Endodermal cell (in vitro differentiated cells): ENCODE measurements at regions not wholly inside any gene's neighbourhood (a gene's known extent, or its start where the extent isn't known, plus 50 kb on each side); places are given as distances from the start of the nearest gene placed in this dataset.

ENCODE experiments used
- DNase-seq: peaks from one replicate; pipeline ENCODE4 v3.0.0-alpha.2; 2017
- H3K27ac ChIP-seq: 2 replicates; pipeline ENCODE4 v1.5.1; 2013; ENCODE audit warnings: mild to moderate bottlenecking, low read depth, low read length, moderate library complexity
- H3K27me3 ChIP-seq: 2 replicates; pipeline ENCODE4 v1.6.1; 2013; ENCODE audit warnings: mild to moderate bottlenecking, low read length, moderate library complexity; ENCODE audit not compliant: insufficient read depth, control insufficient read depth, poor library complexity, severe bottlenecking
- H3K36me3 ChIP-seq: 2 replicates; pipeline ENCODE4 v1.7.0; 2013; ENCODE audit warnings: mild to moderate bottlenecking, low read length, moderate library complexity; ENCODE audit not compliant: control insufficient read depth, insufficient read depth
- H3K4me1 ChIP-seq: one replicate; pipeline ENCODE4 v1.7.0; 2013; ENCODE audit warnings: low read length; ENCODE audit not compliant: control insufficient read depth, insufficient read depth
- H3K4me3 ChIP-seq: 2 replicates; pipeline ENCODE4 v1.5.1; 2013; ENCODE audit warnings: mild to moderate bottlenecking, low read length, moderate library complexity
- H3K9ac ChIP-seq: 2 replicates; pipeline ENCODE4 v1.6.1; 2013; ENCODE audit warnings: mild to moderate bottlenecking, low read length, moderate library complexity; ENCODE audit not compliant: poor library complexity, severe bottlenecking; ENCODE audit errors: extremely low read depth
- H3K9me3 ChIP-seq: 2 replicates; pipeline ENCODE4 v1.6.1; 2013; ENCODE audit warnings: mild to moderate bottlenecking, low read length, moderate library complexity; ENCODE audit not compliant: control insufficient read depth
- H3K27ac Mint-ChIP-seq: 2 replicates; pipeline ENCODE4 v1.8.0; 2020; ENCODE audit warnings: mixed read lengths
- H3K27me3 Mint-ChIP-seq: 2 replicates; pipeline ENCODE4 v1.8.0; 2021; ENCODE audit warnings: mild to moderate bottlenecking, mixed read lengths; ENCODE audit not compliant: insufficient read depth
- H3K36me3 Mint-ChIP-seq: 2 replicates; pipeline ENCODE4 v1.8.0; 2020; ENCODE audit warnings: low read depth, mixed read lengths
- H3K4me1 Mint-ChIP-seq: 2 replicates; pipeline ENCODE4 v1.8.0; 2020; ENCODE audit warnings: mixed read lengths
- H3K4me3 Mint-ChIP-seq: 2 replicates; pipeline ENCODE4 v1.8.0; 2020; ENCODE audit warnings: mild to moderate bottlenecking, moderate library complexity, mixed read lengths
- H3K9me3 Mint-ChIP-seq: 2 replicates; pipeline ENCODE4 v1.8.0; 2020; ENCODE audit warnings: mild to moderate bottlenecking, mixed read lengths
- WGBS, 2 experiments: methylation state at CpG; one replicate each; pipeline versions ENCODE4 v1.1.5 to v1.1.7; 2013; ENCODE audit warnings: missing lambda C conversion rate in 2 of 2, mixed read lengths in 1 of 2; ENCODE audit not compliant: insufficient coverage in 1 of 2, insufficient read length in 1 of 2; 5-methylcytosine and 5-hydroxymethylcytosine counted together
- TF ChIP-seq, protein P1 (sequence below): fragments of 200-600 bp; sonication (generic); conservative IDR thresholded peaks from 2 replicates; pipeline ENCODE4 v1.5.0; 2021; ENCODE audit warnings: antibody characterized with exemption, mild to moderate bottlenecking

- H3K27ac Mint-ChIP-seq = no peak overlapping the region
- Histone ChIP-seq H3K27me3 (no peaks in the 10 kb centered on the region), H3K36me3 (no peaks in the 10 kb centered on the region), H3K27ac (no peak overlapping the region), H3K4me3 (no peak overlapping the region), H3K9me3 (no peaks in the 10 kb centered on the region), H3K4me1 (no peaks in the 10 kb centered on the region), H3K9ac (no peak overlapping the region)
- no peaks in the 10 kb centered on the region for H3K27me3 Mint-ChIP-seq
- 94 to 100% methylated on average over 1 to 5 of the region's 6 CpGs for WGBS, 2 experiments
- no peaks in the 10 kb centered on the region for H3K4me1 Mint-ChIP-seq
- no peaks in the 10 kb centered on the region for H3K36me3 Mint-ChIP-seq
- peaks cover 8% of the 10 kb centered on the region for H3K9me3 Mint-ChIP-seq
- peak; percentile 5 for DNase-seq
- H3K4me3 Mint-ChIP-seq = no peak overlapping the region
- TF ChIP-seq, protein P1, sequence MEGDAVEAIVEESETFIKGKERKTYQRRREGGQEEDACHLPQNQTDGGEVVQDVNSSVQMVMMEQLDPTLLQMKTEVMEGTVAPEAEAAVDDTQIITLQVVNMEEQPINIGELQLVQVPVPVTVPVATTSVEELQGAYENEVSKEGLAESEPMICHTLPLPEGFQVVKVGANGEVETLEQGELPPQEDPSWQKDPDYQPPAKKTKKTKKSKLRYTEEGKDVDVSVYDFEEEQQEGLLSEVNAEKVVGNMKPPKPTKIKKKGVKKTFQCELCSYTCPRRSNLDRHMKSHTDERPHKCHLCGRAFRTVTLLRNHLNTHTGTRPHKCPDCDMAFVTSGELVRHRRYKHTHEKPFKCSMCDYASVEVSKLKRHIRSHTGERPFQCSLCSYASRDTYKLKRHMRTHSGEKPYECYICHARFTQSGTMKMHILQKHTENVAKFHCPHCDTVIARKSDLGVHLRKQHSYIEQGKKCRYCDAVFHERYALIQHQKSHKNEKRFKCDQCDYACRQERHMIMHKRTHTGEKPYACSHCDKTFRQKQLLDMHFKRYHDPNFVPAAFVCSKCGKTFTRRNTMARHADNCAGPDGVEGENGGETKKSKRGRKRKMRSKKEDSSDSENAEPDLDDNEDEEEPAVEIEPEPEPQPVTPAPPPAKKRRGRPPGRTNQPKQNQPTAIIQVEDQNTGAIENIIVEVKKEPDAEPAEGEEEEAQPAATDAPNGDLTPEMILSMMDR = no peak
Observed at GRCh38 chr2:186959486-186959885, 110.5 kb upstream of the ZSWIM2 start.

DNA sequence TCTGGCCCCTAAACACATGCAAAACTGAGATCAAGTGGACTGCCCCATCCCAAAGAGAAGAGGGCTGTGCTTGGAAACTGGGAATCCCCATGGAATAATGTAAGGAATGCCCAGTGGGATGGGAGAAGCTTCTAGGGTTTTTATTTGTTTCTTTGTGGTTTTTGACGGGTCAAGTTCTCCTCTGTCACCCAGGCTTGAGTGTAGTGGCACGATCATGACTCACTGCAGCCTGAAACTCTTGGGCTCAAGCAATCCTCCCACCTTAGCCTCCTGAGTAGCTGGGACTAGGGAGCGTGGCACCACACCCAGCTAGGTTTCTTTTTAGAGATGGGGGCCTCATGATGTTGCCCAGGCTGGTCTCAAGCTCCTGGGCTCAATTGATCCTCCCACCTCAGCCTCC lies 101.7 kb upstream of the ZSWIM2 start:
- no peak overlapping the region for H3K27ac Mint-ChIP-seq
- no peaks in the 10 kb centered on the region for H3K4me1 Mint-ChIP-seq
- Histone ChIP-seq H3K4me1 (no peaks in the 10 kb centered on the region), H3K9me3 (no peaks in the 10 kb centered on the region), H3K9ac (no peak overlapping the region), H3K27ac (no peak overlapping the region), H3K36me3 (no peaks in the 10 kb centered on the region), H3K4me3 (no peak overlapping the region), H3K27me3 (no peaks in the 10 kb centered on the region)
- no peak for DNase-seq
- no peak overlapping the region for H3K4me3 Mint-ChIP-seq
- H3K27me3 Mint-ChIP-seq = no peaks in the 10 kb centered on the region
- TF ChIP-seq, protein P1 = no peak
- H3K36me3 Mint-ChIP-seq = no peaks in the 10 kb centered on the region
- peaks cover 3% of the 10 kb centered on the region for H3K9me3 Mint-ChIP-seq
- 60 to 91% methylated on average over 1 to 3 of the region's 3 CpGs for WGBS, 2 experiments

DNA sequence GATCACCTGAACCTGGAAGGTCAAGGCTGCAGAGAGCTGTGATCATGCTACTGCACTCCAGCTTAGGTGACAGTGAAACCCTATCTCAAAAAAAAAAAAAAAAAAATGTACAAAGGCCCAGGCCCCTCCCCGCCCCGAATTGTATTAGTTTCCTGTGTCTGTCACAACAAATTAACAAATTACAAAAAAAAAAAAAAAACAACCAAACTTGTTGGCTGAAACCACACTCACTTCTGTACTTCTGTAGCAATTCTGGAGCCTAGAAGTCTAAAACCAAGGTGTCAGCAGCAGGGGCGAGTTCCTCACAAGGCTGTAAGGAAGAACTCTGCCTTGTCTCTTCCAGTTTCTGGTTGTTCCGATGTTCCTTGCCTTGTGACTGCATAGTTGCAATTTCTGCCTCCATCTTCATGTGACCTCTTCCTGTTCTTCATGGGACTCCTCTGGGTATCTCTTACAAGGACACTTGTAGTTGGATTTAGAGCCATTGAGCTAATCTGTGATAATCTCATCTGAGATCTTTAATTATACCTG lies 100.8 kb upstream of the ZSWIM2 start:
- H3K27ac ChIP-seq = no peak overlapping the region
- no peaks in the 10 kb centered on the region for H3K36me3 ChIP-seq
- H3K27me3 ChIP-seq = no peaks in the 10 kb centered on the region
- no peaks in the 10 kb centered on the region for H3K36me3 Mint-ChIP-seq
- 92 to 96% methylated on average over 4 of the region's 4 CpGs for WGBS, 2 experiments
- no peak overlapping the region for H3K4me3 Mint-ChIP-seq
- no peak overlapping the region for H3K9ac ChIP-seq
- no peak overlapping the region for H3K4me3 ChIP-seq
- TF ChIP-seq, protein P1 = no peak
- no peaks in the 10 kb centered on the region for H3K4me1 ChIP-seq
- H3K27me3 Mint-ChIP-seq = no peaks in the 10 kb centered on the region
- no peak for DNase-seq
- no peak overlapping the region for H3K27ac Mint-ChIP-seq
- H3K4me1 Mint-ChIP-seq = no peaks in the 10 kb centered on the region
- H3K9me3 ChIP-seq = no peaks in the 10 kb centered on the region
- peaks cover 3% of the 10 kb centered on the region for H3K9me3 Mint-ChIP-seq
